HG03135 (cell line): ENCODE measurements at regions not wholly inside any gene's neighbourhood (a gene's known extent, or its start where the extent isn't known, plus 50 kb on each side); places are given as distances from the start of the nearest gene placed in this dataset.

ENCODE experiments used
- ATAC-seq: cut with Tn5 transposase; IDR thresholded peaks from one replicate; pipeline ENCODE4 v1.9.1; 2021; ENCODE audit warnings: mild to moderate bottlenecking, moderate library complexity; ENCODE audit not compliant: unreplicated experiment

DNA sequence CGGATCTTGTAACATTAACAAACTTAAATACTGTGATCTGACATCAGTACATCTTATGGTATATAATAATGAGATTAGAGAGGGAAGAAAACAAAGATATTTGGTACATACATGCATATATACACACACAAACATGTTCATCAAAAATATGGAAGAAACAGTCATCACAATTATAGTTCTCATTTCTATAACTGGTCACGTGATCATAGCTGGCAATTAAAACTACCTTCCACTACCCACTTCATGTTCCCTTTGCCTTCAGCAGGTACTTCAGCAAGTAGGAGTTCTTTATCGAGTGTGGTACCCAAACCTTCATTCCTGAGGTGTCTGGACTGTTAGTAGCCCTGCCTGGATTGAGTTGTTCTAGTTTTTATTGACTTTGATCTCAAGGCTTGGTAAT, 70.9 kb upstream of the ALDH1A3 start:
- no peak for ATAC-seq

DNA sequence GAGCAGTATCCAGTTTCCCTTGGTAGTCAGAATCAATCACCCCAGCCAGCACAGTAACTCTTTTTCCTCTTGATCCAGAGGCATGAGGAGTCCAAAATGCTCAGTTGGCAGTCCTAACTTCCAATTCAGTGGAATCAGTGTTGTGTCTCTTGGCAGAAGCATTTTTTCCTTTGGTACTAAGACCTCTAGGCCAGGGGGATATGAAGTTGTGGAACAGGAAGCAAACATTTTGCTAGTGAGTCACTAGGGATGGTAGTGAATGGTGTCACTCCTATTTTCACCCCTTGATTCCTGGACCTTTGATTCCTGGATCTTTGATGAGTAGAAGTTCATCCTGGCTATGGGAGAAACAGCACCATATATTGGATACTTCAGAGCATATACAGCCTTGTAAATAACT, 70.5 kb upstream of the ALDH1A3 start:
- ATAC-seq: no peak

DNA sequence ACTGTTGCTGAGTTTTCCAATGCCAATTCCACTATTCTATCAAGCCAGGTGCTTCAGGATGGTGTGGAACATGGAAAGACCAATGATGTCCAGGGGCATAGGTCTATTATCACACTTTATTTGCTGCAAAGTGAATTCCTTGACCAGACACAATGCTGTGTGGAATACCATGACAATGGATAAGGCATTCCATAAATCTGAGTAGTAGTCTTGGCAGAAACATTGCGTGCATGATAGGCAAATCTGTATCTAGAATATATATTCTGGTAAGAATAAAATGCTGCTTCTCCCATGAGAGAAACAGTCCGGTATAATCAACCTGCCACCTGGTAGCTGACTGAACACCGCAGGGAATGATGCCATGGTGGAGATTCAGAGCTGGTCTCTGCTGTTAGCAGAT, 70.0 kb upstream of the ALDH1A3 start:
- no peak for ATAC-seq

GRCh38 chr15:100810229-100810628, 69.4 kb upstream of the ALDH1A3 start:
- ATAC-seq: no peak

- ATAC-seq: no peak
Observed at GRCh38 chr15:100810831-100811230, 68.8 kb upstream of the ALDH1A3 start.

- ATAC-seq: no peak
Observed at GRCh38 chr15:100812802-100813201, 66.8 kb upstream of the ALDH1A3 start.

DNA sequence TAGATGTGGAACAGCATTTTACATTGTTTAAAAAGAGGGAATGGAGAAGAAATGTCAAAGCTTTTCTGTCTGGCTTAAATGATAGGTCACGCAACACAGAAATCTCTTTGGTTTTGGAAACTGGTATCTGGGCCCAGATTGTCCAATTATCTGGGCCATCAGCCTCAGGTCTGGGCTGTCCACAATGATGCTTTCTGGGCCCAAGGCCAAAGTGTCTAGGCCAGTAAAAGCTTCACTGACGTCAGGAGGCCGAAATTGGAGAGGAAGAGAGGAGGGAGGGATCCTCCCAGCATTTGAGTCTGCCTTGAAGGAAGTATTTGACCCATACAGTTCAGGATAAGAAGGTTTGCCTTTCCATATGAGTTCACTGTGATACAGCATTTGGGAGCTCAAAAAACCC, 60.7 kb upstream of the ALDH1A3 start:
- no peak for ATAC-seq

- ATAC-seq: no peak
Observed at GRCh38 chr15:100820528-100820927, 59.1 kb upstream of the ALDH1A3 start.

DNA sequence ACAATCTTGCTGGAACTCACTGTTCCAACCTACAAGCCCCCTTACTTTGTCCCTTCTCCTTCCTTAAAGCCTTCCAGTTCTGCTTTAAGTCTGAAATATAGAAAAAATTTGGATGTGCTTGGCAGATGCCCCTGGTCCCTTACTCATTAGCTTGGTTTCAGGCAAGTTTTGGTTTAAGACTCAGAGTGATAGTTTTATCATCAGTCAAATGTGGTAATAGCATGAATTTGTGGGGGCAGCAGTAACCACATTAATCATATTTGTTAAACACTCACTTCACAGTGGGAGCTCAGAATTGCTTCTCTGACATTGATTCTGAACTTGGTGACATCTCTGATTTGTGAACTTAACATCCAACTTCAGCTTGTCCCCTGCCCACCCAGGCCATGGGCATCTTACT, 58.3 kb upstream of the ALDH1A3 start:
- no peak for ATAC-seq

GRCh38 chr15:100824211-100824610, 55.4 kb upstream of the ALDH1A3 start:
- ATAC-seq: no peak

DNA sequence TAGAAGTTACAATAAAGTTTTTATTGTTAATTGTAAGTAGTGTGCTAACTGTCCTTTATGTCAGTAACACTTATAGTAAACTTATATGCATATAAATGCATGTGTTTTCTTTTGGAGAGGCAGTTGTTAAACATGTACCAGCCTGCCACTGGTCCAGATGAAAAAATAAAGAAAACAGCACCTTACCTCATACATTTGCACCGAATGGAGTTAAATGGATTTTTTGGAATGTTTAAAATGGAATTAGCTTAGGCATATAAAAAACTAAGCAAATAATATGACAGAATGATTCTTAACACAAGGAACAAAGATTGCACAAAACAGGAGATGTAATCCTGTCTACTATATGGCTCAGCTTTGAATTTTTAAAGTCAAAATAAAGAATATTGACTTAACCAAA, 50.2 kb upstream of the ALDH1A3 start:
- no peak for ATAC-seq
